MM.1S (cell line): ENCODE measurements at regions not wholly inside any gene's neighbourhood (a gene's known extent, or its start where the extent isn't known, plus 50 kb on each side); places are given as distances from the start of the nearest gene placed in this dataset.

Experiments used
- EZH2 ChIP-seq: fragments of 300-600 bp; sonication (generic); optimal IDR thresholded peaks from 2 replicates; pipeline ENCODE3; 2017; ENCODE audit warnings: low read depth, mild to moderate bottlenecking, antibody characterized with exemption, low read length, mixed read lengths
- TF ChIP-seq, protein P1 (sequence below): fragments of 300-600 bp; sonication (generic); IDR thresholded peaks from 2 replicates; pipeline ENCODE4 v1.5.1; 2016; ENCODE audit warnings: antibody characterized with exemption, low read length, mixed read lengths

- TF ChIP-seq EZH2, result no peak
- TF ChIP-seq, protein P1, sequence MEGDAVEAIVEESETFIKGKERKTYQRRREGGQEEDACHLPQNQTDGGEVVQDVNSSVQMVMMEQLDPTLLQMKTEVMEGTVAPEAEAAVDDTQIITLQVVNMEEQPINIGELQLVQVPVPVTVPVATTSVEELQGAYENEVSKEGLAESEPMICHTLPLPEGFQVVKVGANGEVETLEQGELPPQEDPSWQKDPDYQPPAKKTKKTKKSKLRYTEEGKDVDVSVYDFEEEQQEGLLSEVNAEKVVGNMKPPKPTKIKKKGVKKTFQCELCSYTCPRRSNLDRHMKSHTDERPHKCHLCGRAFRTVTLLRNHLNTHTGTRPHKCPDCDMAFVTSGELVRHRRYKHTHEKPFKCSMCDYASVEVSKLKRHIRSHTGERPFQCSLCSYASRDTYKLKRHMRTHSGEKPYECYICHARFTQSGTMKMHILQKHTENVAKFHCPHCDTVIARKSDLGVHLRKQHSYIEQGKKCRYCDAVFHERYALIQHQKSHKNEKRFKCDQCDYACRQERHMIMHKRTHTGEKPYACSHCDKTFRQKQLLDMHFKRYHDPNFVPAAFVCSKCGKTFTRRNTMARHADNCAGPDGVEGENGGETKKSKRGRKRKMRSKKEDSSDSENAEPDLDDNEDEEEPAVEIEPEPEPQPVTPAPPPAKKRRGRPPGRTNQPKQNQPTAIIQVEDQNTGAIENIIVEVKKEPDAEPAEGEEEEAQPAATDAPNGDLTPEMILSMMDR, result no peak
Observed at GRCh38 chr2:14941151-14941631, 308.7 kb downstream of the LRATD1 start.
